PC-3 (cell line): ENCODE measurements at regions not wholly inside any gene's neighbourhood (a gene's known extent, or its start where the extent isn't known, plus 50 kb on each side); places are given as distances from the start of the nearest gene placed in this dataset.
A peak's percentile ranks its signal among the peaks of the same experiment; 100 is the strongest.
"Not testable (repeated sequence)": the region's sequence is repeated elsewhere in the genome, so short reads cannot be mapped to it uniquely, and the experiment has no call there.

Source experiments
- ATAC-seq: fragments of 200-7000 bp; cut with Tn5 transposase; 2 replicates; pipeline ENCODE4 v1.9.1; 2020; ENCODE audit warnings: mild to moderate bottlenecking, moderate library complexity
- BruUV-seq: library from RNA; stranded (reverse); fragments of 400-500 nt; replicated peaks from 2 replicates; lab custom pipeline; 2021; lab: Mats Ljungman, UMichigan
- CTCF ChIA-PET: fragments of 300-600 bp; sonication (Branson Sonifier 250); formaldehyde crosslinking; loops from one replicate; lab custom pipeline; 2022; ENCODE audit warnings: antibody characterized with exemption; lab: Charles Lee
- POLR2A ChIA-PET: fragments of 300-600 bp; sonication (Branson Sonifier 250); formaldehyde crosslinking; loops from one replicate; lab custom pipeline; 2022; ENCODE audit warnings: antibody characterized with exemption; ENCODE audit not compliant: unreplicated experiment; lab: Charles Lee
- DNase-seq: peaks from one replicate; pipeline ENCODE4 v3.0.0-alpha.2; 2015
- H2AFZ ChIP-seq: fragments of 300-600 bp; sonication (generic); 2 replicates; pipeline ENCODE4 v1.6.0; 2016; ENCODE audit warnings: antibody characterized with exemption, low read length
- H3F3A ChIP-seq: fragments of 300-600 bp; sonication (generic); one replicate; pipeline ENCODE4 v1.6.0; 2017; ENCODE audit warnings: antibody characterized with exemption, low read length, control low read depth, mild to moderate bottlenecking; ENCODE audit not compliant: unreplicated experiment
- H3K27ac ChIP-seq: fragments of 300-600 bp; sonication (generic); 2 replicates; pipeline ENCODE4 v1.5.1; 2016; ENCODE audit warnings: mild to moderate bottlenecking, low read length
- H3K27me3 ChIP-seq: fragments of 300-600 bp; sonication (generic); 2 replicates; pipeline ENCODE4 v1.6.1; 2016; ENCODE audit warnings: low read length, mixed read lengths
- H3K36me3 ChIP-seq: fragments of 300-600 bp; sonication (generic); 2 replicates; pipeline ENCODE4 v1.6.1; 2016; ENCODE audit warnings: low read depth, mixed run types, low read length, mixed read lengths
- H3K4me1 ChIP-seq: fragments of 300-600 bp; sonication (generic); 2 replicates; pipeline ENCODE4 v1.5.1; 2016; ENCODE audit warnings: low read length; ENCODE audit not compliant: insufficient read depth
- H3K4me2 ChIP-seq: fragments of 300-600 bp; sonication (generic); 2 replicates; pipeline ENCODE4 v1.6.0; 2016; ENCODE audit warnings: low read length
- H3K4me3 ChIP-seq: fragments of 300-600 bp; sonication (generic); 2 replicates; pipeline ENCODE4 v1.5.1; 2016; ENCODE audit warnings: mild to moderate bottlenecking, low read length, mixed read lengths
- H3K79me2 ChIP-seq: fragments of 300-600 bp; sonication (generic); 2 replicates; pipeline ENCODE4 v1.6.1; 2017; ENCODE audit warnings: low read length, mixed read lengths
- H3K9ac ChIP-seq: fragments of 300-600 bp; sonication (generic); 2 replicates; pipeline ENCODE4 v1.6.0; 2016; ENCODE audit warnings: mild to moderate bottlenecking, low read length
- H3K9me2 ChIP-seq: fragments of 300-600 bp; sonication (generic); replicated peaks from 2 replicates; pipeline ENCODE4 v1.6.1; 2016; ENCODE audit warnings: mixed run types, low read length, mixed read lengths
- H3K9me3 ChIP-seq: fragments of 300-600 bp; sonication (generic); 2 replicates; pipeline ENCODE4 v1.6.1; 2016; ENCODE audit warnings: low read length, mixed read lengths
- H4K20me1 ChIP-seq: fragments of 300-600 bp; sonication (generic); 2 replicates; pipeline ENCODE4 v1.6.1; 2016; ENCODE audit warnings: low read length, mixed read lengths
- CTCF ChIP-seq: fragments of 300-600 bp; sonication (generic); conservative IDR thresholded peaks from 2 replicates; pipeline ENCODE4 v1.5.1; 2017; ENCODE audit warnings: antibody characterized with exemption, low read depth, mild to moderate bottlenecking, low read length
- EZH2 ChIP-seq: fragments of 300-600 bp; sonication (generic); IDR thresholded peaks from one replicate; pipeline ENCODE4 v1.6.1; 2017; ENCODE audit warnings: antibody characterized with exemption, mild to moderate bottlenecking, low read length; ENCODE audit not compliant: unreplicated experiment
- EZH2phosphoT487 ChIP-seq: fragments of 300-600 bp; sonication (generic); IDR thresholded peaks from 2 replicates; pipeline ENCODE4 v1.6.1; 2018; ENCODE audit warnings: mild to moderate bottlenecking, antibody characterized with exemption, low read length, borderline replicate concordance
- intact Hi-C: fragments of 100-400 bp; cut with micrococcal nuclease; formaldehyde crosslinking; loops from 2 replicates; pipeline ENCODE4 v1.9.0; 2023

- Histone ChIP-seq H3K27ac (no peak overlapping the region), H3K4me1 (no peaks in the 10 kb centered on the region), H3K4me2 (no peak overlapping the region), H3K4me3 (no peak overlapping the region), H3K79me2 (no peaks in the 10 kb centered on the region), H4K20me1 (no peaks in the 10 kb centered on the region), H3K9me3 (peaks cover 22% of the 10 kb centered on the region), H3K9ac (no peak overlapping the region), H3K36me3 (no peaks in the 10 kb centered on the region; the same call in 1 of the 2 replicates), H2AFZ (no peak overlapping the region), H3K9me2 (no peaks in the 10 kb centered on the region), H3F3A (no peaks in the 10 kb centered on the region), H3K27me3 (no peaks in the 10 kb centered on the region)
- intact Hi-C loops = no loop called here
- ChIA-PET CTCF (interaction anchor here (0.7 kb wide), 1 partner anchor 9 kb away, joined by 3 read pairs; no protein-coding TSS in a partner anchor), POLR2A (no interaction called here)
- no TSS peak for BruUV-seq
- peak; percentile 9 for DNase-seq
- no peak for TF ChIP-seq CTCF
- no peak for TF ChIP-seq EZH2phosphoT487
- no peak for TF ChIP-seq EZH2
- no peak for ATAC-seq
These were observed 641.6 kb downstream of the ANKRD50 start for GRCh38 chr4:124070688-124071484.

GRCh38 chr4:124075276-124075675 is 637.3 kb downstream of the ANKRD50 start:
- ATAC-seq, H3K79me2 ChIP-seq, H4K20me1 ChIP-seq, H3K36me3 ChIP-seq, H3K9ac ChIP-seq, H3K27ac ChIP-seq, H3F3A ChIP-seq, H3K4me2 ChIP-seq, BruUV-seq, H2AFZ ChIP-seq, DNase-seq, H3K9me2 ChIP-seq, CTCF ChIA-PET, H3K27me3 ChIP-seq, POLR2A ChIA-PET, H3K4me3 ChIP-seq, H3K4me1 ChIP-seq, intact Hi-C loops: not testable (repeated sequence)
- H3K9me3 ChIP-seq = peaks cover 18% of the 10 kb centered on the region

DNA sequence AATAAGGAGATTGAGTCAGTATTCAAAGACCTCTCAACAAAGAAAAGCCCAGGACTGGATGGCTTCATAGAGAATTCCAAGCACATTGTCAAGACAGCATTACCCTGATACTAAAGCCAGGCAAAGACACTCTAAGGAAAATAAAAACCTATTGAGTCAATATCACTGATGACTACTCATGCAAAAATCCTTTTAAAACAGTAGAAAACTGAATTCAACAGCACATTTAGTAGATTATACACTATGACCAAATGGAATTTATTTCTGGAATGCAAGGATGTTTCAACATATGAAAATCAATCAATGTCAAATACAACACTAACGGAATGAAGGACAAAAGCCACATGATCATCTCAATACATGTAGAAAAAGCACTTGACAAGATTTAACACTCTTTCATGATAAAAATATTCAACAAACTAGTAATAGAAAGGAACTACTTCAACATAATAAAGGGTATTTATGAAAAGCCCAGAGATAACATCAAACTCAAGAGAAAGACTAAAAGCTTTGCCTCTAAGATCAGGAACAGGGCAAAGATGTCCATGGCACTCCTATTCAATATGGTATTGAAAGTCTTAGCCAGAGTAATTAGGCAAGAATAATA is 633.3 kb downstream of the ANKRD50 start:
- no peaks in the 10 kb centered on the region for H3F3A ChIP-seq
- no peak overlapping the region for H3K4me2 ChIP-seq
- no TSS peak for BruUV-seq
- H3K9ac ChIP-seq = no peak overlapping the region
- intact Hi-C loops = no loop called here
- no peak overlapping the region for H2AFZ ChIP-seq
- no peaks in the 10 kb centered on the region; the same call in 1 of the 2 replicates for H3K36me3 ChIP-seq
- no peaks in the 10 kb centered on the region for H4K20me1 ChIP-seq
- ChIA-PET CTCF (no interaction called here), POLR2A (no interaction called here)
- H3K9me3 ChIP-seq = no peaks in the 10 kb centered on the region
- no peak overlapping the region for H3K27ac ChIP-seq
- no peaks in the 10 kb centered on the region for H3K27me3 ChIP-seq
- TF ChIP-seq CTCF (no peak), EZH2 (no peak), EZH2phosphoT487 (no peak)
- H3K9me2 ChIP-seq = no peaks in the 10 kb centered on the region
- H3K4me1 ChIP-seq = no peaks in the 10 kb centered on the region
- no peaks in the 10 kb centered on the region for H3K79me2 ChIP-seq
- ATAC-seq (no peak), DNase-seq (peak; percentile 2)
- no peak overlapping the region for H3K4me3 ChIP-seq
